Endothelial cell of umbilical vein (primary cell): ENCODE measurements at regions not wholly inside any gene's neighbourhood (a gene's known extent, or its start where the extent isn't known, plus 50 kb on each side); places are given as distances from the start of the nearest gene placed in this dataset.

ENCODE experiments used
- BruUV-seq: library from RNA; stranded (reverse); fragments of 400-500 nt; replicated peaks from 2 replicates; lab custom pipeline; 2021; lab: Mats Ljungman, UMichigan
- CTCF ChIA-PET: fragments of 300-600, 350-600 bp; sonication (Branson Sonifier 250); formaldehyde crosslinking; loops from one replicate; lab custom pipeline; 2021; ENCODE audit warnings: antibody characterized with exemption, inconsistent platforms; lab: Charles Lee
- POLR2A ChIA-PET: fragments of 300-600, 350-600 bp; sonication (Branson Sonifier 250); formaldehyde crosslinking; loops from one replicate; lab custom pipeline; 2021; ENCODE audit warnings: antibody characterized with exemption, inconsistent platforms; lab: Charles Lee
- DNase-seq: peaks from one replicate; pipeline ENCODE4 v3.0.0-alpha.2; 2011; ENCODE audit warnings: low read depth, low spot score
- FAIRE-seq: peaks from 2 replicates; lab custom pipeline; 2011; peaks lifted over from hg19 to GRCh38; lab: Jason Lieb, UNC
- H2AFZ ChIP-seq: 2 replicates; pipeline ENCODE4 v1.6.0; 2012; ENCODE audit warnings: low read depth, low read length, control low read depth, inconsistent platforms
- H3K27ac ChIP-seq: 2 replicates; pipeline ENCODE4 v1.5.1; 2011; ENCODE audit warnings: low read depth, mild to moderate bottlenecking, control low read depth, low read length, moderate library complexity; ENCODE audit not compliant: insufficient read depth
- H3K27me3 ChIP-seq, 2 experiments: 2 replicates each; pipeline versions ENCODE4 v1.6.0 to v1.6.1; 2011; ENCODE audit warnings: low read length in 2 of 2, mixed read lengths in 1 of 2; ENCODE audit not compliant: control insufficient read depth in 2 of 2, insufficient read depth in 2 of 2
- H3K36me3 ChIP-seq, 2 experiments: 2 replicates in 1 of 2; 3 replicates in 1 of 2; pipeline ENCODE4 v1.5.1; 2011; ENCODE audit warnings: low read length in 2 of 2, mild to moderate bottlenecking in 1 of 2, moderate library complexity in 1 of 2; ENCODE audit not compliant: control insufficient read depth in 2 of 2, insufficient read depth in 2 of 2; ENCODE audit errors: extremely low read depth in 1 of 2
- H3K4me1 ChIP-seq: 3 replicates; pipeline ENCODE4 v1.5.1; 2011; ENCODE audit warnings: mild to moderate bottlenecking, low read length; ENCODE audit not compliant: control insufficient read depth, insufficient read depth; ENCODE audit errors: extremely low read depth
- H3K4me2 ChIP-seq: 2 replicates; pipeline ENCODE4 v1.6.1; 2011; ENCODE audit warnings: low read length, control low read depth, mixed read lengths; ENCODE audit not compliant: insufficient read depth
- H3K4me3 ChIP-seq, 3 experiments: fragments of 200-600 bp in 1 of 3; sonication (generic), shearing (Covaris generic) in 1 of 3; replicated peaks in 1 of 3; 2 replicates each; pipeline ENCODE4 v1.5.1; 2011 to 2016; ENCODE audit warnings: control low read depth in 3 of 3, low read length in 3 of 3, mild to moderate bottlenecking in 2 of 3, inconsistent platforms in 1 of 3, low read depth in 1 of 3, moderate library complexity in 1 of 3; ENCODE audit not compliant: insufficient read depth in 1 of 3
- H3K79me2 ChIP-seq: 2 replicates; pipeline ENCODE4 v1.6.0; 2012; ENCODE audit warnings: low read length, inconsistent platforms; ENCODE audit not compliant: control insufficient read depth, insufficient read depth
- H3K9ac ChIP-seq: replicated peaks from 2 replicates; pipeline ENCODE3; 2011; ENCODE audit warnings: low read length, control low read depth; ENCODE audit not compliant: insufficient read depth; ENCODE audit errors: extremely low read depth
- H3K9me1 ChIP-seq: replicated peaks from 3 replicates; pipeline ENCODE4 v1.6.0; 2011; ENCODE audit warnings: mild to moderate bottlenecking, low read length; ENCODE audit not compliant: control insufficient read depth, insufficient read depth; ENCODE audit errors: extremely low read depth
- H3K9me3 ChIP-seq: replicated peaks from 2 replicates; pipeline ENCODE4 v1.5.1; 2012; ENCODE audit warnings: low read length, inconsistent platforms; ENCODE audit not compliant: control insufficient read depth, insufficient read depth
- H4K20me1 ChIP-seq: replicated peaks from 2 replicates; pipeline ENCODE3; 2011; ENCODE audit warnings: mild to moderate bottlenecking, low read length; ENCODE audit not compliant: control insufficient read depth, insufficient read depth; ENCODE audit errors: extremely low read depth
- CTCF ChIP-seq, 2 donors: IDR thresholded peaks; 1 replicate in 1 of 2; 2 replicates in 1 of 2; pipeline ENCODE4 v1.5.1; 2011; ENCODE audit warnings: low read length in 2 of 2, mild to moderate bottlenecking in 2 of 2, moderate library complexity in 2 of 2, control low read depth in 1 of 2, inconsistent platforms in 1 of 2, low read depth in 1 of 2; ENCODE audit not compliant: insufficient read depth in 1 of 2; ENCODE audit errors: extremely low read depth in 1 of 2
- EZH2 ChIP-seq: IDR thresholded peaks from 2 replicates; pipeline ENCODE4 v1.6.1; 2012; ENCODE audit warnings: borderline replicate concordance, low read depth, mild to moderate bottlenecking, moderate library complexity, low read length, inconsistent platforms; ENCODE audit not compliant: severe bottlenecking
- GATA2 ChIP-seq: IDR thresholded peaks from 2 replicates; pipeline ENCODE4 v1.7.0; 2011; ENCODE audit warnings: low read depth, mild to moderate bottlenecking, moderate library complexity, mixed read lengths, low read length; ENCODE audit not compliant: insufficient read length, insufficient read depth
- JUN ChIP-seq: IDR thresholded peaks from 2 replicates; pipeline ENCODE4 v1.6.1; 2011; ENCODE audit warnings: borderline replicate concordance, low read depth; ENCODE audit not compliant: insufficient read length, insufficient read depth
- MAX ChIP-seq: IDR thresholded peaks from 2 replicates; pipeline ENCODE4 v1.6.1; 2011; ENCODE audit not compliant: insufficient read depth, insufficient read length
- dilution Hi-C: fragments of 300-500 bp; cut with MboI; formaldehyde crosslinking; loops from one replicate; pipeline ENCODE4 v1.15.0; 2019; ENCODE audit warnings: low sequenced_read_pairs; ENCODE audit not compliant: extremely low pct_ligation_motif_present
- intact Hi-C: fragments of 100-400 bp; cut with micrococcal nuclease; formaldehyde crosslinking; loops from one replicate; pipeline ENCODE4 v1.10.0; 2022

GRCh38 chr14:23895480-23895879 lies 58.1 kb upstream of the DHRS4 start:
- ChIA-PET CTCF (interaction anchor here (1.2 to 1.9 kb wide), 2 partner anchors 15 to 263 kb away, joined by 3 to 9 read pairs; no protein-coding TSS in a partner anchor), POLR2A (no interaction called here)
- no peak for DNase-seq
- H3K27ac ChIP-seq, result no peak overlapping the region
- intact Hi-C loops, result no loop called here
- no TSS peak for BruUV-seq
- no peaks in the 10 kb centered on the region for H3K36me3 ChIP-seq
- TF ChIP-seq CTCF (IDR thresholded peaks at IDR 0.05; ENCODE audit: extremely low read depth in 1 of 2, insufficient read depth in 1 of 2, low read depth in 1 of 2, low read length in 2 of 2) (no peak), MAX (no peak), JUN (no peak), EZH2 (no peak), GATA2 (no peak)
- no peak overlapping the region for H3K4me2 ChIP-seq
- no peaks in the 10 kb centered on the region for H3K79me2 ChIP-seq
- H3K4me1 ChIP-seq, result no peaks in the 10 kb centered on the region
- no peaks in the 10 kb centered on the region for H4K20me1 ChIP-seq
- no peaks in the 10 kb centered on the region for H3K9me3 ChIP-seq
- no peak overlapping the region for H3K9ac ChIP-seq
- FAIRE-seq, result no peak
- peaks cover 0 to 3% of the 10 kb centered on the region in 2 experiments for H3K27me3 ChIP-seq
- H2AFZ ChIP-seq, result no peak overlapping the region
- H3K4me3 ChIP-seq, result no peak overlapping the region
- no peaks in the 10 kb centered on the region for H3K9me1 ChIP-seq
- dilution Hi-C loops, result no loop called here
